Fibroblast of mammary gland (primary cell): ENCODE measurements at regions not wholly inside any gene's neighbourhood (a gene's known extent, or its start where the extent isn't known, plus 50 kb on each side); places are given as distances from the start of the nearest gene placed in this dataset.

Experiments
- DNase-seq: peaks from one replicate; pipeline ENCODE4 v3.0.0-alpha.2; 2010; ENCODE audit warnings: low read depth
- H3K4me3 ChIP-seq: 2 replicates; pipeline ENCODE4 v1.5.1; 2011; ENCODE audit warnings: low read depth, mild to moderate bottlenecking, low read length, moderate library complexity; ENCODE audit not compliant: control insufficient read depth
- TF ChIP-seq, protein P1 (sequence below): conservative IDR thresholded peaks from 2 replicates; pipeline ENCODE4 v1.5.1; 2011; ENCODE audit warnings: low read depth, low read length, inconsistent platforms; ENCODE audit not compliant: control insufficient read depth, insufficient read depth

DNA sequence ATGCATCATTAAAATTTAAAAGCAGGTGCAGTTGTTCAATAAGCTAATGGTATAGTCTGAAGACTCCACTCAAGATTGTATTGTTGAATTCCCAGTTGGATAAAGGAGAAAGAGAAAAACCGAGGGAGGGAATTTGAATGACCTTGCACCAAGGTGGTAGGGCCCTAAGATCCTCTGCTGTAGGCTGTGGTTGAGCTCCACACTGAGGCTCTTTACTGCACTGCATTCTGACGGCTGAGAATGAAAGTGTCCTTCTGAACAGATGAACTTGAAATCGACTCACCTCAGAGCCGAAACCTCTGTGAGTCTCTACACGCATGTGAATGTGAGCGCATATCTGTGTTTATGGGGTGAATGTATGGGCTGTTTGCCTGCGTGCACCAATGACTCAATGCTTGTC is 388.9 kb upstream of the DACH1 start:
- peak; percentile 0 for DNase-seq
- H3K4me3 ChIP-seq: no peak overlapping the region
- TF ChIP-seq, protein P1, sequence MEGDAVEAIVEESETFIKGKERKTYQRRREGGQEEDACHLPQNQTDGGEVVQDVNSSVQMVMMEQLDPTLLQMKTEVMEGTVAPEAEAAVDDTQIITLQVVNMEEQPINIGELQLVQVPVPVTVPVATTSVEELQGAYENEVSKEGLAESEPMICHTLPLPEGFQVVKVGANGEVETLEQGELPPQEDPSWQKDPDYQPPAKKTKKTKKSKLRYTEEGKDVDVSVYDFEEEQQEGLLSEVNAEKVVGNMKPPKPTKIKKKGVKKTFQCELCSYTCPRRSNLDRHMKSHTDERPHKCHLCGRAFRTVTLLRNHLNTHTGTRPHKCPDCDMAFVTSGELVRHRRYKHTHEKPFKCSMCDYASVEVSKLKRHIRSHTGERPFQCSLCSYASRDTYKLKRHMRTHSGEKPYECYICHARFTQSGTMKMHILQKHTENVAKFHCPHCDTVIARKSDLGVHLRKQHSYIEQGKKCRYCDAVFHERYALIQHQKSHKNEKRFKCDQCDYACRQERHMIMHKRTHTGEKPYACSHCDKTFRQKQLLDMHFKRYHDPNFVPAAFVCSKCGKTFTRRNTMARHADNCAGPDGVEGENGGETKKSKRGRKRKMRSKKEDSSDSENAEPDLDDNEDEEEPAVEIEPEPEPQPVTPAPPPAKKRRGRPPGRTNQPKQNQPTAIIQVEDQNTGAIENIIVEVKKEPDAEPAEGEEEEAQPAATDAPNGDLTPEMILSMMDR: peak; percentile 10

DNA sequence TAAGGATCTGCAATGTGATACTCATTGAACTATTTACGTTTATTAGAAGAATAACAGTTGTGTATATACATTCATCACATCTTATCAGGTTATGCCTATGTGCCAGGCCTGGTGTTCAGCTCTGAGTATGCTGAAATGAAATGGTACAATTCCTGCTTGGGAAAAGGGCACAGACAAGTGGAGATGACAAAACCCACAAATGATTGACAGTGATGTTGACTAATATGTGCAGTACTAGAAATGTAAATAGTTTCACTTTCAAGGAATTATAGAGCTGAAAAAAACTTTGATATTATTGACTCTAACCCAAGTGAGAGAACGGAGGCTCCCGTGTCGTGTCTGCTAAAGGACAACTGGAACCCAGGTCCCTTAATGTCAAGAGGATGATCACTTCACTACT is 386.8 kb upstream of the DACH1 start:
- DNase-seq: no peak
- H3K4me3 ChIP-seq: no peak overlapping the region
- TF ChIP-seq, protein P1: no peak

DNA sequence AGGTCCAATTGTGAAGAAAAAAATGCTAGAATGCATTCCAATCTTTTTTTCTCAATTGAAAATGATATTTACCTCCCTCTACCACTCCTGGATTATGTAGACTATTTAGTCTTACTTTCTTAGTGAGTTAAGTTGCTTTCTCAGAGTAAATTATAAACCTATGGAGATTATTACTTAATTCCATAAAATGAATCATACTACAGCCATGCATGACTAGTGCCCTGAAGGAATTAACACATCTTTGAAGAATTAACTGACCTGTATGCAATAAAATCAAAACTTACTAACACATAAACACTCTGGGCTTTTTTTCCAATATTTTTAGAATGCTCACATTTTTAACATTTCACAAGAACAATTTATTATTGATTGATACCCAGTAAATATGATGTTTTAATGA is 379.4 kb upstream of the DACH1 start:
- H3K4me3 ChIP-seq: no peak overlapping the region
- TF ChIP-seq, protein P1: no peak
- DNase-seq: no peak

DNA sequence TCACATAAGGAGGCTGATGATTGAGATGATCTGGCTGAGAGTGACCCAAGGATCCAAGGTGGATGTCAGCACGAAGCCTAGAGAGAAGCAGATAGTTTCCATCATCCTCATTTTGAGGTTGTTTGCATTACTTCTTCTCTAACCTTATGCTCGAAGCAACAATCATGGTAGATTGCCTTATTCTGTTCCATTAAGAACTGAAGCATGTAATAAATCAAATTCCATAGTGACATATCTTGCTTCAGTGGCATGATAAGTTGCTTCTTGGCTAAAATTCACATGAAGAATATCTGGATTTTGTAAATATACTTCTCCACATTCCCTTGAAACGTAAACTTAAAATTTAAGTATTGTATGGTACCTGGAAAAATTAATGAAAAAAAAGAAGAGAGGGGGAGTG is 377.8 kb upstream of the DACH1 start:
- no peak for DNase-seq
- TF ChIP-seq, protein P1: no peak
- no peak overlapping the region for H3K4me3 ChIP-seq

DNA sequence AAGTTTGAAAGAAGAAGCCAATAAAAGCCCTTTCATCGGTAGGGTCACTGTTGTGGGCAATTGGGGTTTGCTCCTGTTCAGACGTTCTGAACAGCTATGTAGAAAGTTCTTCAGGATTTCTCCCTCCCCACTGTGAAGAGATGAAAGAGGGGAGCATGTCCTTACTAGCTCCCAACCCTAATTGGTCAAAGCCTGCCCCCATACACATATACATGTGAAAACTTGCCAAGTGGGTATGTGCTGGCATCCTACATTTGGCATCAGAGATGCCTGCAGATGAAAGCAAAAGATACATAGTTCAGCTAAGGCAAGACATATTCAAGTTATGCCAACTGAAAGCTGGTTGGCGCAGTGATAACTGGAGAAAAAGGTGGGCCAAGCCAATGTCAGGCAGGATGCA is 363.1 kb upstream of the DACH1 start:
- DNase-seq: no peak
- no peak overlapping the region for H3K4me3 ChIP-seq
- TF ChIP-seq, protein P1: no peak

DNA sequence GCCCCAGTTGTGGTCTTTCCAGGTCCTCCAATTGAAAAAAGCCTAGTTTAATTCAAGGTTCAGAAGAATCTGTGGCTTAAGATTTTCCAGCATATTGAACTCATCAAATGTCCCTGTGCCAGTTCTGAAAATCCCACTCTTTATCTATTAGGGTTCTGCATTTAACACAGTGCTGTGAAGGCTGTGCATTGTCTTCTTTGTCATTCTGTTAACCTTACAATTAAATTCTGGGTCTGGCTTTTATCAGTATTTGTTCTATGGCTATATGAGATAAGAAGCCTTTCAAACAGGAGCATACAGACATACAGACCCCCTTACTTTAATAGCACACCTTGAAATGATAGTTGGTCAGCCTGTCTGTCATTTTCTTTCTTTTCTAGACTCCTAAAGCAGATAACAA is 362.1 kb upstream of the DACH1 start:
- no peak for DNase-seq
- no peak overlapping the region for H3K4me3 ChIP-seq
- TF ChIP-seq, protein P1: no peak

DNA sequence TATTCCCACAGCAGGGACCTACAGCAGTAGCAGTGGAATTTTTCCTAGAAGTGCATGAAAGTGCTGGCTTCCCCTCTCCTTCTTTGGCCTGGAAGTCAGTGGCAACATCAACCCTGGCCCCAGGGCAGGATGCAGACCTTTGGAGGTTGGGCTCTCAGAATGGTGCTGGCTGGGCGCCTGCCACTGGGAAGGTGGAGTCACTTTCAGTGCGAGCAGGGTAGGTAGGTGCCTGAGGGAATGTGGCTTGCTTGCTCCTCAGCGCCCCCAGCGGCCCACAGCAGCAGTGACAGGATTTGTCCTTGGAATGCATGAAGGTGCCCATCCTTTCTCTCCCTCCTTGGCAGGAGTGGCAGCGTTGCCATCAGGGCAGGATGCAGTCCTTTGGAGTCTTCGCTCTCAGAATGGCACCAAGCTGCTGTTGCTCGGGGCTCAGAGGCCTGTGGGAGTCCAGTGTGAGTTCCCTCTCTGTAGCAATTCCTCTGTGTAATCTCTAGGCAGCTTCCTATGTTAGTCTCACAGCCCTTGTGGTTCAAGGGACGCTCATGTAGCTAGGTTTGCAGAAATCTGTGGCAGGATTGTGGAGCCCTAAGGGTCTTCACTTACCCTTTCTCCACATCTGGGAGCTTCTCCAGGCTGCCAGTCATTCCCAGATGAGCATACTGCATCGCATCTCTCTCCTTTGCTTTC is 354.4 kb upstream of the DACH1 start:
- TF ChIP-seq, protein P1: peak; percentile 37
- DNase-seq: no peak
- H3K4me3 ChIP-seq: no peak overlapping the region
